Gastrocnemius medialis (tissue), 4 donors: ENCODE measurements at regions not wholly inside any gene's neighbourhood (a gene's known extent, or its start where the extent isn't known, plus 50 kb on each side); places are given as distances from the start of the nearest gene placed in this dataset.

Experiments used
- POLR2A ChIP-seq, 2 donors: fragments of 450-650 bp; IDR thresholded peaks; one replicate each; pipeline ENCODE4 v1.6.1; 2017; ENCODE audit warnings: antibody characterized with exemption in 2 of 2, mild to moderate bottlenecking in 2 of 2, moderate library complexity in 2 of 2
- TF ChIP-seq, protein P1 (sequence below), 5 experiments: fragments of 450-650 bp in 3 of 5; fragments of 200-600 bp in 2 of 5; sonication (generic) in 2 of 5; IDR thresholded peaks in 4 of 5; conservative IDR thresholded peaks in 1 of 5; 1 replicate in 4 of 5; 2 replicates in 1 of 5; pipeline ENCODE4 v1.5.1; 2016 to 2019; ENCODE audit warnings: antibody characterized with exemption in 5 of 5, mild to moderate bottlenecking in 3 of 5, moderate library complexity in 3 of 5

DNA sequence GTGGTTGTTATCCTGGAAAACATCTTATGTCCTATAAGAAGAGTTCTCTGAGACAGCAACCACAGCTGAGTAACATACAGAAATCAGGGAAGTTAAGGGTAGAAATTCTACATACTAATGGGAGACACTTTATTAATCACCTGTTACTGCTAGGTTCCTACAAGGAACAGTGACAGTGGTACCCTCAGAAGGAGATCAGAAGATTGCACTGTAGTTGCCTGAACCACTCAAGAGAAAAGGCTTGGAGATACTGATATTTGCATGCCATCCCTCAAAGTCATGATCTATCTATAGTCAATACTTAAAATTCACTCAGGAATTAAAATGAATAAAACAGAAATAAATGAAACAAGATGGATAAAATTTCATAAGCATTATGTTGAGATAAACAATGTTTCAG is 136.0 kb downstream of the LMLN start:
- TF ChIP-seq, protein P1, sequence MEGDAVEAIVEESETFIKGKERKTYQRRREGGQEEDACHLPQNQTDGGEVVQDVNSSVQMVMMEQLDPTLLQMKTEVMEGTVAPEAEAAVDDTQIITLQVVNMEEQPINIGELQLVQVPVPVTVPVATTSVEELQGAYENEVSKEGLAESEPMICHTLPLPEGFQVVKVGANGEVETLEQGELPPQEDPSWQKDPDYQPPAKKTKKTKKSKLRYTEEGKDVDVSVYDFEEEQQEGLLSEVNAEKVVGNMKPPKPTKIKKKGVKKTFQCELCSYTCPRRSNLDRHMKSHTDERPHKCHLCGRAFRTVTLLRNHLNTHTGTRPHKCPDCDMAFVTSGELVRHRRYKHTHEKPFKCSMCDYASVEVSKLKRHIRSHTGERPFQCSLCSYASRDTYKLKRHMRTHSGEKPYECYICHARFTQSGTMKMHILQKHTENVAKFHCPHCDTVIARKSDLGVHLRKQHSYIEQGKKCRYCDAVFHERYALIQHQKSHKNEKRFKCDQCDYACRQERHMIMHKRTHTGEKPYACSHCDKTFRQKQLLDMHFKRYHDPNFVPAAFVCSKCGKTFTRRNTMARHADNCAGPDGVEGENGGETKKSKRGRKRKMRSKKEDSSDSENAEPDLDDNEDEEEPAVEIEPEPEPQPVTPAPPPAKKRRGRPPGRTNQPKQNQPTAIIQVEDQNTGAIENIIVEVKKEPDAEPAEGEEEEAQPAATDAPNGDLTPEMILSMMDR (IDR thresholded peaks at IDR 0.05 in 4 of 5, conservative IDR thresholded peaks at IDR 0.05 in 1 of 5), result no peak
- no peak for TF ChIP-seq POLR2A (IDR thresholded peaks at IDR 0.05)
